NCI-H146 (cell line): ENCODE measurements at regions not wholly inside any gene's neighbourhood (a gene's known extent, or its start where the extent isn't known, plus 50 kb on each side); places are given as distances from the start of the nearest gene placed in this dataset.
"Not testable (repeated sequence)": the region's sequence is repeated elsewhere in the genome, so short reads cannot be mapped to it uniquely, and the experiment has no call there.

Experiments
- DNase-seq: peaks from one replicate; lab custom pipeline; 2025; lab: John Stamatoyannopoulos, UW

DNA sequence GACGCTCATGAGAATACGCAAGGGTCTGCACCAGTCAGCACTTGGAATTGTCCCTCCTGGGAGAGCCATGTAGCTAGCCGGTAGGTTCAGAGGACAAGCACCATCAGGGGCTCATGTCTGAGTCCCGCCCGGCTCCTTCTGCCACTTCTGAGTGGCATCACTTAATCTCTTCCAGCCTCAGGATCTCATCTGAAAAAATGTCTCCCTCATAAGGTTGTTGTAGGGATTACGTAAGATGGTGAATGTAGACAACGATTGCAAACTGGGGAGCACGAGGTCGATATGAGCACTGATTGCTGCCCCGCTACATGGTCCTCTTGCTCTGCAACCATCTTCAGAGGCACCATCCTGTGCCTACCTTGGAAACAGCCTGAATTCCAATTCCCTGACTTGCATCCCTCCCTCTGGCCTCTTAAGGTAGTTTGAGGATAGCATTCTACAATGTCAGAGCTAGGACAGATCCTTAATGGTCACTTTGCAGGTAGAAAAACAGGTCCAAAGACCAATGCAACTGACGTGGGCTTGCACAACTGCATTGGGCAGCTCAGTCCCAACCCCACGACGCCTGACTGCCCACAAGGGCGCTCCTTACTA is 115.8 kb upstream of the TMEM45B start:
- DNase-seq = no peak

- no peak for DNase-seq
Measured at GRCh38 chr11:129700701-129701100, 114.9 kb upstream of the TMEM45B start.

- no peak for DNase-seq
Measured at GRCh38 chr11:129701706-129702105, 113.9 kb upstream of the TMEM45B start.

GRCh38 chr11:129702410-129703398 is 112.9 kb upstream of the TMEM45B start:
- DNase-seq = no peak

DNA sequence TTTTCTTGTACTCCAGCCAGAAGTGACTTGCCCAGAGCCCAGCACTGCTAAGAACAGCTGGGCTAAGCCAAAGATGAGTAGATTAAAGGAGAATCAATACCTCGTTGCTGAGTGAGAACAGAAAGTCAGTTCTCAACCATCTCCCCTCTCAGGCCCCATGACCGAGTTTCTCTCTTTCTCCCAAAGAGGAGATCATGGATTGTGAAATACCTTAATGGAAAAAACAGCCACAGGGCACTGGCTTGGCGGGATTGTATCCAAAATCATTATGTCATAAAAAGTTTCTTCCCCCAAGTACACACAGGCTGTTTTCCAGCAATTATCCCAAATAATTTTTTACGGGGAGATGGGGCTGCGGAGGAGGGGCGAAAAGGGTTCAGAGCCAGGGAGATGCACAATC is 111.8 kb upstream of the TMEM45B start:
- DNase-seq = no peak

DNA sequence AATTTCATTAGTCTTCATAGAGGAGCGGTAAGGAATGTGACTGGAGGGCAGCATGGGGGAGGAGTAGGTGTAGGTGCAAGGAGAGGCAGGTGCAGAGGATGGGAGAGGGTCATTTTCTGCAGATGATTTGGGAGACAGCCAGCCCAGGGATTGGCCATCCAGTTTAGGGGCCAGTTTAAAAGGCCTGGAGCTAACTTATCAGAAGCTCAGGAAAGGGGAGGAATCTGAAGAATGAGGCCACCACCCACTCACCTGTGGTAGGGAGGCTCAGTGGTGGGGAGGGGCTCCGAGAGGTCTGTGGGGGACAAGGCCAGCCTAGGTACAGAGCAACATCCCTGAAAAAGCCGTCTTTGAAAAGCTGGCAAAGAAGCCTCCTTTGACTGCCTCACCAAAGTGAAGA is 110.8 kb upstream of the TMEM45B start:
- no peak for DNase-seq

DNA sequence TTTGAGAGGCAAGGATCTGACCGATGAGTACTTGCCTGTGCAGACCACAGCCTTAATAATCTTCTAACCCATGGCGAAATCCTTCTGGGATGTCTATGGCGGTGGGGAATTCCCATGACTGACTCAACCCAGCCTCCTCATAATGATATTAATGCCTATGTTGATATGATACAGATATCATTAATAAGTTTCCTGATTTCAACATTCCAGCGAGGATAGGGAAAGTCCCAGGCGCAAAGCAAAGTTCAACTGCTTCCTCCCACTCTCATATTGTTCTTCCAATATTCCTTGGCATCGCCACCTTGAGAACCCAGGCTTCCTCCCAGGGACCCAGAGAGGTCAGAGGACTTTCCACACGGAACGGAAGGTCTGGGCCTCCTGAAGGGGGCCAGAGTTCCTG is 110.3 kb upstream of the TMEM45B start:
- DNase-seq = no peak

GRCh38 chr11:129705933-129706332 is 109.7 kb upstream of the TMEM45B start:
- DNase-seq = no peak

GRCh38 chr11:129709801-129710398 is 105.7 kb upstream of the TMEM45B start:
- no peak for DNase-seq

DNA sequence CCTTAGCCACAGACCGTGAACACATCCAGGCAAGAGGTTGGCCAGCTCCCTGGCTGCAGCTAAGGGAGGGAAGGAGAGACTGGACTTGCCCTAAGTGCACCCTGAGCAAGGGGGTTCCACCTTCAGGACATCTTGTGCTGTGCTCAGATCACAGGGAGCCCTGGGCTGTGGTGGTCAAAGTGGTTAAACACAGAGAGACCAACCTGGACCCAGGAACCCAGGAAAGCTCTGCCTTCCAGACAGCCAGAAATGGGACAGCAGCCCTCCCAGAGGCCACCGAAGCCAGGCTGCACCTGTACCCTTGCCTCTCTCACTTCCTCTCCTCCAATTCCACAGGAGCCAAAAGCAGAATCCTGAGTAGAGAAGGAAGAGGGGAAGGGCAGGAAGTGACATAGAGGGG is 105.2 kb upstream of the TMEM45B start:
- no peak for DNase-seq

GRCh38 chr11:129711760-129712159 is 103.9 kb upstream of the TMEM45B start:
- DNase-seq = no peak

DNA sequence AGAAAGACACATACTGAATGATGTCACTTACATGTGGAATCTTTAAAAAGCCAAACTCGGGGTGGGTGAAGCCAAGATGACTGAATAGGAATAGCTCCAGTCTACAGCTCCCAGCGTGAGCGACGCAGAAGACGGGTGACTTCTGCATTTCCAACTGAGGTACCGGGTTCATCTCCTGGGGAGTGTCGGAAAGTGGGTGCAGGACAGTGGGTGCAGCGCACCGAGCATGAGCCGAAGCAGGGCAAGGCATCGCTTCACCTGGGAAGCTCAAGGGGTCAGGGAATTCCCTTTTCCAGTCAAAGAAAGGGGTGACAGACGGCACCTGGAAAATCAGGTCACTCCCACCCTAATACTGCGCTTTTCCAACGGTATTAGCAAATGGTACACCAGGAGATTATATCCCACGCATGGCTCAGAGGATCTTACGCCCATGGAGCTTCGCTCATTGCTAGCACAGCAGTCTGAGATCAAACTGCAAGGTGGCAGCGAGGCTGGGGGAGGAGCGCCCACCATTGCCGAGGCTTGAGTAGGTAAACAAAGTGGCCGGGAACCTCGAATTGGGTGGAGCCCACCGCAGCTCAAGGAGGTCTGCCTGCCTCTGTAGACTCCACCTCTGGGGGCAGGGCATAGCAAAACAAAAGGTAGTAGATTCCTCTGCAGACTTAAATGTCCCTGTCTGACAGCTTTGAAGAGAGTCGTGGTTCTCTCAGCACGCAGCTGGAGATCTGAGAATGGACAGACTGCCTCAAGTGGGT is 103.0 kb upstream of the TMEM45B start:
- DNase-seq = not testable (repeated sequence)

GRCh38 chr11:129719037-129719436 is 96.6 kb upstream of the TMEM45B start:
- no peak for DNase-seq

DNA sequence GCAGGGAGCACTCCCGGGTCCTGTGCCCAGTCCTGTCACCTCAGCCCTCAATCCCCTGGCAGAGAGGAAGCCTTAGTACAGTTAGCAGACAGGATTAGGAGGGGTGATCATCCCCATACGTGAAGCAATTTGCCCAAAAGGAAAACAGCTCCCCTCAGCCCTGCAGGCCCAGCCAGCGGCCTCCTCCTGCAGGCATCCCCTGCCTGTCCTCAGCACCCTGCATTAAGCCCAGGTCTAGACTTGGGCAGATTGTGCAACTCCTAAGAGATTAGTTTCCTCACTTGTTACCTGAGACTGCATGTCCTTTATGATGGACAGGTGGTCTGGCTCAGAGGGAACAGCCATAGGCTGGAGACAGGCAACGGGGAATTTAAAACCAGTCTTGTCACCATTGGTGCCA is 95.5 kb upstream of the TMEM45B start:
- DNase-seq = no peak

- DNase-seq = no peak
Measured at GRCh38 chr11:129720994-129721393, 94.7 kb upstream of the TMEM45B start.

- no peak for DNase-seq
Measured at GRCh38 chr11:129721685-129722084, 94.0 kb upstream of the TMEM45B start.

GRCh38 chr11:129722529-129722928 is 93.1 kb upstream of the TMEM45B start:
- DNase-seq = no peak

GRCh38 chr11:129723146-129723760 is 92.4 kb upstream of the TMEM45B start:
- no peak for DNase-seq

DNA sequence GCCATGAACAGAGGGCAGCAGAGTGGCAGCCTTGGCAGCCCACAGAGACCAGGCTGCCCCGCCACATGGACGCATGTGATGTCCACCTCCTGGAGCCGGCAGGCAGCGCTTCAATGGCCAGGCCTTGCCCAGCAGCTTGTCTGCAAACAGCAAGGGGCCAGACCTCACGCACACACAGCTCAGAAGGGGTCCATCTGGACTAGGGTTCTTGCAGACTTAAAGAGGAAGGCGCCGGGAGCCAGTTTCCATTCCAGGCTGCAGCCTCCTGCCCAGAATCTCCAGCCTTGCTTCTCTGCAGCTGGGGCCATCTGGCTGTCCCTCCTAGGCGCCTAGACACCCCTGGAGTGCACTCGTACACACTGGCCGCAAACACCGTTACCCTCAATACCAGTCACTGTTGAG is 91.9 kb upstream of the TMEM45B start:
- no peak for DNase-seq

DNA sequence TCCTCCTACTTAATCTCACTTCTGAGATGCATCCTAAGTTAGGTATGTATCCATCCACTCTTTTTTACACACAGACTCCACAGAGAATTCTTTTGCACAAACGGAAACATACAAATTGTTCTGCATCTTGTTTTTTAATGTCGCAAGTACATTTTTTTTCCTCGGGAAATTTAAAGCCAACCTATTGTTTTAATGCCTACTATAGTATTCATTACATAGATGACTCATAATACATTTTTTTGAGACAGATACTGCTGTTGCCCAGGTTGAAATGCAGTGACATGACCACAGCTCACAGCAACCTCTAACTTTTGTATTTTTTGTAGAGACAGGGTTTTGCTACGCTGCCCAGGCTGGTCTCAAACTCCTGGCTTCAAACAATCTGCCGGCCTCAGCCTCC is 90.8 kb upstream of the TMEM45B start:
- no peak for DNase-seq

GRCh38 chr11:129726179-129726578 is 89.5 kb upstream of the TMEM45B start:
- no peak for DNase-seq

DNA sequence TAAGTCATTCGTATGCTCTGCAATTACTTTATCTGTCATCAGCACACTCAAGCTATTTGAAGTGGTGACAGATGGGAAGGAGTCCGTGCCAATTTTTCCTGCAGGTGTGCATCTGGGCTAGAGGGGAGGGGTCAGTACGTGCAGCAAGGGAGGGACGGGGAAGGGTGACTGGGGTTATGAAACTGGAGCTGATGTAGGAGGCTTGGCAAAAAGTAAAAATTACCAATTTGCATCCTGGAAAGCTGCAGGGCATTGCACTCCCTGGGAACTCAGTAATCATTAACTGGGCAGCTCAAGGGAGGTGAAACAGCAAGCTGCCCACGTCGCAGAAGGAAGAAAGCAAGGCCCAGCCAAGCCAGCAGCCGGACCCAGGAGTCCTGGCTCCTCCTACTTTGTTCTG is 87.1 kb upstream of the TMEM45B start:
- DNase-seq = peak; percentile 24
